ENCODE measurements at regions not wholly inside any gene's neighbourhood (a gene's known extent, or its start where the extent isn't known, plus 50 kb on each side); places are given as distances from the start of the nearest gene placed in this dataset.

DNA sequence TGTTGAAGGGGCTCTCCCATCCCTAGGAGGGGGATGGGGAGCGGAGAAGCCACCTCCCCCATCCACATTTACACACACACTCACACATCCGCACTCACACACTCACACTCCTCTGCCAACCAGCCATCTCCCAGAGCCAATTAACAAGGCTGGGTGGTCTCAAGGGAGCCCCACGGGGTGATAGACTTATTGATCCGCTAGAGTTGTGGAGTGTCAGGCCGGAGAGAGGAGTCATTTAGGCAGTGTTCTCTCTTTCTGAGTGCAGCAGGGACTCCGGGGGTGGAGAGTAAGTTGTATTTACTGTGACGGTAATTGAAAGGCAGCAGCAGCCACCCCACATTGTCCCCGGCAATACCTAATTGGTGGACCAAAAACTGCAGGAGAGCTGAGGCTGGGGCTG, 61.6 kb downstream of the KLHDC7A start:
- Histone ChIP-seq H3K4me2 (no peak overlapping the region), H3K9me3 (no peaks in the 10 kb centered on the region), H3K27ac (no peak overlapping the region), H3K4me3 (no peak overlapping the region), H3K4me1 (no peaks in the 10 kb centered on the region)
- ChIA-PET CTCF (no interaction called here), POLR2A (no interaction called here)
- no peak for TF ChIP-seq JUN (IDR thresholded peaks at IDR 0.05)
- WGBS (ENCODE audit: missing lambda C conversion rate) = 64% methylated on average over 3 of the region's 8 CpGs
- no peak for FAIRE-seq
- ATAC-seq = no peak
- DNase-seq (ENCODE audit: low read depth in 1 of 2, low spot score in 1 of 2) = no peak

GRCh38 chr1:18546026-18546425, 65.3 kb downstream of the KLHDC7A start:
- no peak overlapping the region for H3K4me2 ChIP-seq
- H3K4me3 ChIP-seq = no peak overlapping the region
- H3K4me1 ChIP-seq = no peaks in the 10 kb centered on the region
- H3K9me3 ChIP-seq = no peaks in the 10 kb centered on the region
- 33% methylated on average over 7 of the region's 8 CpGs for WGBS (ENCODE audit: missing lambda C conversion rate)
- ChIA-PET POLR2A (no interaction called here), CTCF (interaction anchor here (0.8 to 2.1 kb wide), 2 partner anchors 9 to 11 kb away, joined by 3 to 5 read pairs; no protein-coding TSS in a partner anchor)
- no peak for DNase-seq (ENCODE audit: low read depth in 1 of 2, low spot score in 1 of 2)
- no peak overlapping the region for H3K27ac ChIP-seq
- TF ChIP-seq BHLHE40 (IDR thresholded peaks at IDR 0.05; ENCODE audit: low read depth, low read length) (no peak), TP53 (CRISPR knock-in tag; IDR thresholded peaks at IDR 0.05) (no peak), FOSB (CRISPR knock-in tag; IDR thresholded peaks at IDR 0.05) (no peak), MAFK (IDR thresholded peaks at IDR 0.05; ENCODE audit: partially characterized antibody) (no peak), E2F6 (IDR thresholded peaks at IDR 0.05; ENCODE audit: borderline replicate concordance, low read depth) (no peak), EHF (CRISPR knock-in tag; IDR thresholded peaks at IDR 0.05) (no peak), MAZ (IDR thresholded peaks at IDR 0.05; ENCODE audit: borderline replicate concordance, low read depth, low read length) (no peak), HOXA7 (CRISPR knock-in tag; IDR thresholded peaks at IDR 0.05) (no peak), REST (IDR thresholded peaks at IDR 0.05) (no peak), CHD4 (IDR thresholded peaks at IDR 0.05; ENCODE audit: borderline replicate concordance) (no peak), GATA3 (IDR thresholded peaks at IDR 0.05; ENCODE audit: borderline replicate concordance) (no peak), ZFP36 (IDR thresholded peaks at IDR 0.05; ENCODE audit: borderline replicate concordance, partially characterized antibody) (no peak), HOXB13 (CRISPR knock-in tag; IDR thresholded peaks at IDR 0.05; ENCODE audit: low read depth) (no peak), JUN (IDR thresholded peaks at IDR 0.05) (no peak), NPAS2 (CRISPR knock-in tag; IDR thresholded peaks at IDR 0.05; ENCODE audit: borderline replicate concordance) (no peak), EP300 (IDR thresholded peaks at IDR 0.05) (no peak), MYC (IDR thresholded peaks at IDR 0.05; ENCODE audit: borderline replicate concordance, low read length) (no peak), FOSL2 (IDR thresholded peaks at IDR 0.05) (no peak), FOSL2 (CRISPR knock-in tag; IDR thresholded peaks at IDR 0.05) (no peak)
- TF ChIP-seq, protein P1, sequence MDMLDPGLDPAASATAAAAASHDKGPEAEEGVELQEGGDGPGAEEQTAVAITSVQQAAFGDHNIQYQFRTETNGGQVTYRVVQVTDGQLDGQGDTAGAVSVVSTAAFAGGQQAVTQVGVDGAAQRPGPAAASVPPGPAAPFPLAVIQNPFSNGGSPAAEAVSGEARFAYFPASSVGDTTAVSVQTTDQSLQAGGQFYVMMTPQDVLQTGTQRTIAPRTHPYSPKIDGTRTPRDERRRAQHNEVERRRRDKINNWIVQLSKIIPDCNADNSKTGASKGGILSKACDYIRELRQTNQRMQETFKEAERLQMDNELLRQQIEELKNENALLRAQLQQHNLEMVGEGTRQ (IDR thresholded peaks at IDR 0.05) = no peak
- TF ChIP-seq, protein P2, sequence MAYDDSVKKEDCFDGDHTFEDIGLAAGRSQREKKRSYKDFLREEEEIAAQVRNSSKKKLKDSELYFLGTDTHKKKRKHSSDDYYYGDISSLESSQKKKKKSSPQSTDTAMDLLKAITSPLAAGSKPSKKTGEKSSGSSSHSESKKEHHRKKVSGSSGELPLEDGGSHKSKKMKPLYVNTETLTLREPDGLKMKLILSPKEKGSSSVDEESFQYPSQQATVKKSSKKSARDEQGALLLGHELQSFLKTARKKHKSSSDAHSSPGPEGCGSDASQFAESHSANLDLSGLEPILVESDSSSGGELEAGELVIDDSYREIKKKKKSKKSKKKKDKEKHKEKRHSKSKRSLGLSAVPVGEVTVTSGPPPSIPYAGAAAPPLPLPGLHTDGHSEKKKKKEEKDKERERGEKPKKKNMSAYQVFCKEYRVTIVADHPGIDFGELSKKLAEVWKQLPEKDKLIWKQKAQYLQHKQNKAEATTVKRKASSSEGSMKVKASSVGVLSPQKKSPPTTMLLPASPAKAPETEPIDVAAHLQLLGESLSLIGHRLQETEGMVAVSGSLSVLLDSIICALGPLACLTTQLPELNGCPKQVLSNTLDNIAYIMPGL (CRISPR knock-in tag; IDR thresholded peaks at IDR 0.05; ENCODE audit: borderline replicate concordance) = no peak
- no peak for ATAC-seq
- FAIRE-seq = no peak

Data from A549 (cell line).